ENCODE measurements at regions not wholly inside any gene's neighbourhood (a gene's known extent, or its start where the extent isn't known, plus 50 kb on each side); places are given as distances from the start of the nearest gene placed in this dataset.

DNA sequence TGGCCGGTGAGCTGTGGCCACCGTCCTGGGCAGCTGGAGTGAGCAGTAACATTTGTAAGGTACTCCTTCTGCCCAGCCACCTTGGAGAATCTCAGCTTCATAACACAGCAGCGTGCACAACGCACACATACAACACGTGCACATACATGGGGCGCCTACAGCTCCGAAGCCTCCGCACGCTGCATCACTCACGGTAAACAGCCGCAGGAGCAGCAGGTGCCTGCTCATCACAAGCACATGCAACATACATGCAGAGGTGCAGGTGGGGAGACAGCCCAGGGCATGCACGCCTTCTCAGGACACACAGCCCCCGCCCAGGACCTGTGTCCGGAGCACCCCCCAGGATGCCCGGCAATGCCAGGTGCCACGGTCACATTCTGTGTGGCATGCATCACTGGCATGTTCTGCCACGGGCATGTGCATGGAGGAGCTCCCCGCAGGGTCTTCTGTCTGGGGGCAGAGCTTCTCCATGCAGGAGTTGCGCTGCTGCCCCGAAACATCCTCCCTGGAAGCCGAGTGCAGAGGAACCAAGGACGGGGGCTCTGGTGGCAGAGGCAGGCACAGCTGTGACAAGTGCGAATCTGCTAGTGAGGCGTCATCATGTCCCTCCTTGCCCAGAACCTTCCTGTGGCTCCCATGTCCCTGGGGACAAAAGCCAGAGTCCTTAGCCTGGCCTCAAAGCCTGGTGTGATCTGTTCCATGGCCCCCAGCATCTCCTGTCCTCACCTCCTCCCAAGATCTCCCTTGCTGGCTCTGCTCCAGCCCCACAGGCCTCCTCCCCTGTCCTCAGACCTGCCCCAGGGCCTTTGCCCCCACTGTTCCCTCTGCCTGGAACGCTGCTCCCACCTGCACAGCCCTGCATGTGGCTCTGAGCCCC lies 184.0 kb upstream of the GSE1 start:
- TF ChIP-seq, protein P1, sequence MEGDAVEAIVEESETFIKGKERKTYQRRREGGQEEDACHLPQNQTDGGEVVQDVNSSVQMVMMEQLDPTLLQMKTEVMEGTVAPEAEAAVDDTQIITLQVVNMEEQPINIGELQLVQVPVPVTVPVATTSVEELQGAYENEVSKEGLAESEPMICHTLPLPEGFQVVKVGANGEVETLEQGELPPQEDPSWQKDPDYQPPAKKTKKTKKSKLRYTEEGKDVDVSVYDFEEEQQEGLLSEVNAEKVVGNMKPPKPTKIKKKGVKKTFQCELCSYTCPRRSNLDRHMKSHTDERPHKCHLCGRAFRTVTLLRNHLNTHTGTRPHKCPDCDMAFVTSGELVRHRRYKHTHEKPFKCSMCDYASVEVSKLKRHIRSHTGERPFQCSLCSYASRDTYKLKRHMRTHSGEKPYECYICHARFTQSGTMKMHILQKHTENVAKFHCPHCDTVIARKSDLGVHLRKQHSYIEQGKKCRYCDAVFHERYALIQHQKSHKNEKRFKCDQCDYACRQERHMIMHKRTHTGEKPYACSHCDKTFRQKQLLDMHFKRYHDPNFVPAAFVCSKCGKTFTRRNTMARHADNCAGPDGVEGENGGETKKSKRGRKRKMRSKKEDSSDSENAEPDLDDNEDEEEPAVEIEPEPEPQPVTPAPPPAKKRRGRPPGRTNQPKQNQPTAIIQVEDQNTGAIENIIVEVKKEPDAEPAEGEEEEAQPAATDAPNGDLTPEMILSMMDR (conservative IDR thresholded peaks at IDR 0.05), result no peak
- no peak for TF ChIP-seq ZFX (IDR thresholded peaks at IDR 0.05)

All from C4-2B (cell line).